Islet precursor cell (in vitro differentiated cells): ENCODE measurements at regions not wholly inside any gene's neighbourhood (a gene's known extent, or its start where the extent isn't known, plus 50 kb on each side); places are given as distances from the start of the nearest gene placed in this dataset.
"Not testable (repeated sequence)": the region's sequence is repeated elsewhere in the genome, so short reads cannot be mapped to it uniquely, and the experiment has no call there.

ENCODE experiments used
- DNase-seq: peaks from one replicate; pipeline ENCODE4 v3.0.0-alpha.2; 2018

GRCh38 chr3:168974617-168975403 lies 688.7 kb downstream of the MECOM start:
- DNase-seq, result no peak

- no peak for DNase-seq
These were observed 689.6 kb downstream of the MECOM start for GRCh38 chr3:168973897-168974296.

- DNase-seq, result no peak
These were observed 690.3 kb downstream of the MECOM start for GRCh38 chr3:168973206-168973605.

- no peak for DNase-seq
These were observed 694.9 kb downstream of the MECOM start for GRCh38 chr3:168968609-168969008.

- no peak for DNase-seq
These were observed 698.8 kb downstream of the MECOM start for GRCh38 chr3:168964736-168965135.

GRCh38 chr3:168961271-168961670 lies 702.2 kb downstream of the MECOM start:
- DNase-seq, result no peak

GRCh38 chr3:168959731-168960130 lies 703.8 kb downstream of the MECOM start:
- no peak for DNase-seq

GRCh38 chr3:168958466-168958865 lies 705.0 kb downstream of the MECOM start:
- no peak for DNase-seq

- no peak for DNase-seq
These were observed 707.4 kb downstream of the MECOM start for GRCh38 chr3:168956076-168956475.

GRCh38 chr3:168952551-168952950 lies 711.0 kb downstream of the MECOM start:
- no peak for DNase-seq

- DNase-seq, result no peak
These were observed 711.6 kb downstream of the MECOM start for GRCh38 chr3:168951884-168952283.

- DNase-seq, result no peak
These were observed 712.1 kb downstream of the MECOM start for GRCh38 chr3:168951368-168951767.

GRCh38 chr3:168950622-168951021 lies 712.9 kb downstream of the MECOM start:
- no peak for DNase-seq

GRCh38 chr3:168939651-168940238 lies 723.8 kb downstream of the MECOM start:
- DNase-seq, result no peak

- DNase-seq, result no peak
These were observed 729.9 kb downstream of the MECOM start for GRCh38 chr3:168933614-168934013.

- DNase-seq, result not testable (repeated sequence)
These were observed 733.5 kb downstream of the MECOM start for GRCh38 chr3:168929997-168930396.

GRCh38 chr3:168926426-168926825 lies 737.1 kb downstream of the MECOM start:
- DNase-seq, result no peak

- DNase-seq, result no peak
These were observed 737.9 kb downstream of the MECOM start for GRCh38 chr3:168925568-168925967.

GRCh38 chr3:168914662-168915061 lies 748.9 kb downstream of the MECOM start:
- DNase-seq, result no peak

- no peak for DNase-seq
These were observed 754.3 kb downstream of the MECOM start for GRCh38 chr3:168909260-168909659.

- DNase-seq, result no peak
These were observed 768.1 kb downstream of the MECOM start for GRCh38 chr3:168895419-168895818.

- DNase-seq, result no peak
These were observed 769.3 kb downstream of the MECOM start for GRCh38 chr3:168894214-168894613.

GRCh38 chr3:168889666-168890065 lies 773.8 kb downstream of the MECOM start:
- no peak for DNase-seq

GRCh38 chr3:168888781-168889180 lies 774.7 kb downstream of the MECOM start:
- no peak for DNase-seq

- DNase-seq, result no peak
These were observed 778.5 kb downstream of the MECOM start for GRCh38 chr3:168885028-168885427.
